ENCODE measurements at regions not wholly inside any gene's neighbourhood (a gene's known extent, or its start where the extent isn't known, plus 50 kb on each side); places are given as distances from the start of the nearest gene placed in this dataset.

GRCh38 chr6:125655511-125655910 is 93.9 kb upstream of the HEY2 start (continued):
- TF ChIP-seq TEAD4 (IDR thresholded peaks at IDR 0.05; ENCODE audit: borderline replicate concordance, insufficient read depth) (no peak), ELF1 (IDR thresholded peaks at IDR 0.05) (no peak), NRF1 (IDR thresholded peaks at IDR 0.05; ENCODE audit: low read depth, low read length) (no peak), ZBTB33 (IDR thresholded peaks at IDR 0.05; ENCODE audit: borderline replicate concordance, low read depth) (no peak), NFIC (IDR thresholded peaks at IDR 0.05; ENCODE audit: borderline replicate concordance) (no peak), MEF2A (IDR thresholded peaks at IDR 0.05; ENCODE audit: borderline replicate concordance, low read depth) (no peak), MXI1 (IDR thresholded peaks at IDR 0.05; ENCODE audit: low read depth, low read length) (no peak), TCF12 (IDR thresholded peaks at IDR 0.05) (no peak), RXRA (IDR thresholded peaks at IDR 0.05; ENCODE audit: borderline replicate concordance, low read depth) (no peak)

- CTCF ChIA-PET: no interaction called here
These were observed 93.1 kb upstream of the HEY2 start for GRCh38 chr6:125656287-125656870.

More at GRCh38 chr6:125656287-125656870, 93.1 kb upstream of the HEY2 start:
- H3K4me2 ChIP-seq: no peak overlapping the region
- no peaks in the 10 kb centered on the region for H3K79me2 ChIP-seq (ENCODE audit: insufficient read depth)
- no peak for DNase-seq
- H3K9me3 ChIP-seq: no peaks in the 10 kb centered on the region
- H4K20me1 ChIP-seq (ENCODE audit: insufficient read depth): no peaks in the 10 kb centered on the region
- H3K4me1 ChIP-seq (ENCODE audit: control insufficient read depth in 1 of 2, insufficient read depth in 2 of 2, low read depth in 1 of 2, low read length in 1 of 2): no peaks in the 10 kb centered on the region
- no peaks in the 10 kb centered on the region for H3K36me3 ChIP-seq (replicated peaks in 1 of 2; ENCODE audit: control insufficient read depth in 1 of 2, insufficient read depth in 2 of 2, low read length in 1 of 2)
- no peak overlapping the region for H3K9ac ChIP-seq
- no peak overlapping the region for H3K4me3 ChIP-seq (ENCODE audit: low read depth in 2 of 2, low read length in 1 of 2)
- POLR2A ChIA-PET: no interaction called here
- WGBS (ENCODE audit: low lambda C conversion rate): 1% methylated on average over 5 of the region's 5 CpGs
- TF ChIP-seq GATA2 (CRISPR knock-in tag; IDR thresholded peaks at IDR 0.05) (no peak), RFX5 (IDR thresholded peaks at IDR 0.05; ENCODE audit: low read length) (no peak), ZBTB33 (IDR thresholded peaks at IDR 0.05; ENCODE audit: borderline replicate concordance, low read depth) (no peak), USF2 (IDR thresholded peaks at IDR 0.05; ENCODE audit: borderline replicate concordance, low read depth, low read length) (no peak), IRF3 (IDR thresholded peaks at IDR 0.05; ENCODE audit: low read depth, low read length) (no peak), MXI1 (IDR thresholded peaks at IDR 0.05; ENCODE audit: low read depth, low read length) (no peak), MAX (IDR thresholded peaks at IDR 0.05; ENCODE audit: low read depth) (no peak), MEF2A (IDR thresholded peaks at IDR 0.05; ENCODE audit: borderline replicate concordance, low read depth) (no peak), FOXM1 (IDR thresholded peaks at IDR 0.05; ENCODE audit: low read depth) (no peak), RAD21 (IDR thresholded peaks at IDR 0.05; ENCODE audit: low read length) (no peak), FOSL2 (IDR thresholded peaks at IDR 0.05; ENCODE audit: borderline replicate concordance, low read depth) (no peak), EZH2phosphoT487 (IDR thresholded peaks at IDR 0.05; ENCODE audit: borderline replicate concordance, low read depth) (no peak), CTCF (IDR thresholded peaks at IDR 0.05) (no peak), POLR2AphosphoS5 (IDR thresholded peaks at IDR 0.05; ENCODE audit: low read depth, low read length) (no peak), RXRA (IDR thresholded peaks at IDR 0.05; ENCODE audit: borderline replicate concordance, low read depth) (no peak), ELF1 (IDR thresholded peaks at IDR 0.05) (no peak), RCOR1 (IDR thresholded peaks at IDR 0.05; ENCODE audit: low read length) (no peak), GABPA (IDR thresholded peaks at IDR 0.05; ENCODE audit: low read depth) (no peak), EP300 (IDR thresholded peaks at IDR 0.05; ENCODE audit: borderline replicate concordance in 1 of 2, low read depth in 1 of 2, low read length in 1 of 2) (no peak)
- H3K9me2 ChIP-seq: no peaks in the 10 kb centered on the region
- H3F3A ChIP-seq (replicated peaks; ENCODE audit: insufficient read depth): no peaks in the 10 kb centered on the region
- no peak overlapping the region for H2AFZ ChIP-seq (ENCODE audit: low read depth)
- H3K27me3 ChIP-seq (ENCODE audit: insufficient read depth): no peaks in the 10 kb centered on the region; the same call in 1 of the 2 replicates
- no peak overlapping the region for H3K27ac ChIP-seq (ENCODE audit: low read depth in 2 of 2, low read length in 1 of 2)
